IMR-90 (cell line): ENCODE measurements at regions not wholly inside any gene's neighbourhood (a gene's known extent, or its start where the extent isn't known, plus 50 kb on each side); places are given as distances from the start of the nearest gene placed in this dataset.

Experiments
- ATAC-seq: fragments of 200-7000 bp; cut with Tn5 transposase; 2 replicates; pipeline ENCODE4 v1.9.1; 2020; ENCODE audit warnings: low read depth, mild to moderate bottlenecking, moderate library complexity
- BruUV-seq: library from RNA; stranded (reverse); fragments of 400-500 nt; replicated peaks from 2 replicates; lab custom pipeline; 2021; lab: Mats Ljungman, UMichigan
- CTCF ChIA-PET: fragments of 300-600 bp; formaldehyde crosslinking; extraction: SDS; loops from one replicate; lab custom pipeline; 2021; ENCODE audit warnings: antibody characterized with exemption; lab: Yijun Ruan, JAX
- POLR2A ChIA-PET: fragments of 300-600 bp; sonication (Branson Sonifier 250); formaldehyde crosslinking; loops from one replicate; lab custom pipeline; 2022; ENCODE audit warnings: antibody characterized with exemption; ENCODE audit not compliant: unreplicated experiment; lab: Charles Lee
- DNase-seq: peaks from one replicate; pipeline ENCODE4 v3.0.0; 2013
- H2AFZ ChIP-seq: replicated peaks from 2 replicates; pipeline ENCODE3; 2013; ENCODE audit warnings: low read length, mild to moderate bottlenecking; ENCODE audit not compliant: poor library complexity
- H2AK5ac ChIP-seq: 2 replicates; pipeline ENCODE4 v1.6.1; 2013; ENCODE audit warnings: low read depth, low read length, inconsistent platforms
- H2AK9ac ChIP-seq: replicated peaks from 2 replicates; pipeline ENCODE3; 2013; ENCODE audit warnings: mild to moderate bottlenecking, low read depth, low read length, moderate library complexity; ENCODE audit not compliant: poor library complexity
- H2BK120ac ChIP-seq: 2 replicates; pipeline ENCODE4 v1.6.1; 2013; ENCODE audit warnings: low read depth, low read length, inconsistent platforms
- H2BK15ac ChIP-seq: 3 replicates; pipeline ENCODE4 v1.6.1; 2013; ENCODE audit warnings: low read depth, low read length, inconsistent platforms
- H2BK20ac ChIP-seq: 2 replicates; pipeline ENCODE4 v1.6.1; 2013; ENCODE audit warnings: low read depth, mild to moderate bottlenecking, inconsistent platforms, low read length, moderate library complexity
- H2BK5ac ChIP-seq: 2 replicates; pipeline ENCODE4 v1.6.1; 2013; ENCODE audit warnings: mild to moderate bottlenecking, low read depth, low read length, inconsistent platforms; ENCODE audit not compliant: poor library complexity, severe bottlenecking
- H3K14ac ChIP-seq: replicated peaks from 2 replicates; pipeline ENCODE4 v1.6.1; 2013; ENCODE audit warnings: low read depth, low read length, inconsistent platforms
- H3K18ac ChIP-seq: 2 replicates; pipeline ENCODE4 v1.6.1; 2013; ENCODE audit warnings: low read depth, low read length, control low read depth
- H3K23ac ChIP-seq: 2 replicates; pipeline ENCODE4 v1.6.1; 2013; ENCODE audit warnings: low read depth, low read length, inconsistent platforms
- H3K27ac ChIP-seq: 2 replicates; pipeline ENCODE4 v1.5.1; 2013; ENCODE audit warnings: mild to moderate bottlenecking, control low read depth, low read length; ENCODE audit not compliant: insufficient read depth
- H3K27me3 ChIP-seq: 2 replicates; pipeline ENCODE4 v1.6.1; 2013; ENCODE audit warnings: low read length; ENCODE audit not compliant: control insufficient read depth, insufficient read depth
- H3K36me3 ChIP-seq: 2 replicates; pipeline ENCODE4 v1.6.1; 2013; ENCODE audit warnings: low read length, mixed read lengths; ENCODE audit not compliant: control insufficient read depth, insufficient read depth
- H3K4ac ChIP-seq: 2 replicates; pipeline ENCODE4 v1.6.1; 2013; ENCODE audit warnings: low read depth, low read length, inconsistent platforms
- H3K4me1 ChIP-seq: 2 replicates; pipeline ENCODE4 v1.6.1; 2013; ENCODE audit warnings: low read length, mixed read lengths; ENCODE audit not compliant: control insufficient read depth, insufficient read depth
- H3K4me2 ChIP-seq: 2 replicates; pipeline ENCODE4 v1.6.1; 2013; ENCODE audit warnings: low read depth, mild to moderate bottlenecking, control low read depth, low read length, moderate library complexity
- H3K4me3 ChIP-seq: 2 replicates; pipeline ENCODE4 v1.5.1; 2013; ENCODE audit warnings: low read depth, mild to moderate bottlenecking, control low read depth, low read length, moderate library complexity; ENCODE audit not compliant: insufficient read depth
- H3K56ac ChIP-seq: 2 replicates; pipeline ENCODE4 v1.6.1; 2013; ENCODE audit warnings: low read length, inconsistent platforms; ENCODE audit not compliant: insufficient read depth; ENCODE audit errors: extremely low read depth
- H3K79me1 ChIP-seq, 2 experiments: 2 replicates each; pipeline ENCODE4 v1.6.1; 2013; ENCODE audit warnings: low read length in 2 of 2, inconsistent platforms in 1 of 2, low read depth in 1 of 2
- H3K9ac ChIP-seq: 2 replicates; pipeline ENCODE4 v1.6.1; 2013; ENCODE audit warnings: low read depth, low read length, control low read depth
- H3K9me1 ChIP-seq: 2 replicates; pipeline ENCODE4 v1.6.1; 2013; ENCODE audit warnings: low read length, inconsistent platforms; ENCODE audit not compliant: insufficient read depth
- H3K9me3 ChIP-seq: 2 replicates; pipeline ENCODE4 v1.6.1; 2013; ENCODE audit warnings: low read length; ENCODE audit not compliant: control insufficient read depth, insufficient read depth
- H4K20me1 ChIP-seq: 2 replicates; pipeline ENCODE4 v1.6.1; 2013; ENCODE audit warnings: low read length, inconsistent platforms; ENCODE audit not compliant: insufficient read depth
- H4K5ac ChIP-seq: 2 replicates; pipeline ENCODE4 v1.6.1; 2013; ENCODE audit warnings: mild to moderate bottlenecking, low read depth, low read length, control low read depth
- H4K8ac ChIP-seq, 2 experiments: 2 replicates each; pipeline ENCODE4 v1.6.1; 2013; ENCODE audit warnings: low read depth in 2 of 2, low read length in 2 of 2, control low read depth in 1 of 2, inconsistent platforms in 1 of 2
- H4K91ac ChIP-seq: 2 replicates; pipeline ENCODE4 v1.6.1; 2013; ENCODE audit warnings: low read depth, low read length, inconsistent platforms; ENCODE audit not compliant: insufficient read depth
- CEBPB ChIP-seq: IDR thresholded peaks from 2 replicates; pipeline ENCODE4 v1.6.1; 2012; ENCODE audit warnings: low read depth, low read length, improper control_type of control experiment
- CHD1 ChIP-seq: IDR thresholded peaks from 2 replicates; pipeline ENCODE4 v1.6.1; 2012; ENCODE audit warnings: low read depth, low read length, improper control_type of control experiment
- FOS ChIP-seq: fragments of 150-350 bp; IDR thresholded peaks from 2 replicates; pipeline ENCODE4 v1.6.1; 2016; ENCODE audit warnings: low read depth, low read length
- MAFK ChIP-seq: IDR thresholded peaks from 2 replicates; pipeline ENCODE4 v1.6.1; 2012; ENCODE audit warnings: low read depth, low read length, improper control_type of control experiment
- MAZ ChIP-seq: IDR thresholded peaks from 2 replicates; pipeline ENCODE4 v1.6.1; 2012; ENCODE audit warnings: low read depth, mild to moderate bottlenecking, low read length, improper control_type of control experiment, moderate library complexity, borderline replicate concordance
- MXI1 ChIP-seq: IDR thresholded peaks from 2 replicates; pipeline ENCODE4 v1.6.1; 2012; ENCODE audit warnings: low read depth, mild to moderate bottlenecking, low read length, moderate library complexity, borderline replicate concordance
- POLR2A ChIP-seq: IDR thresholded peaks from 2 replicates; pipeline ENCODE4 v1.6.1; 2012; ENCODE audit warnings: mild to moderate bottlenecking, low read depth, low read length
- RCOR1 ChIP-seq: IDR thresholded peaks from 2 replicates; pipeline ENCODE4 v1.6.1; 2012; ENCODE audit warnings: mild to moderate bottlenecking, low read length, improper control_type of control experiment; ENCODE audit not compliant: insufficient replicate concordance
- RFX5 ChIP-seq: IDR thresholded peaks from 2 replicates; pipeline ENCODE4 v1.8.0; 2012; ENCODE audit warnings: low read depth, mild to moderate bottlenecking, low read length, moderate library complexity
- WGBS, 2 experiments: methylation state at CpG; one replicate each; pipeline versions ENCODE4 v1.1.5 to v1.1.7; 2013; ENCODE audit warnings: missing lambda C conversion rate in 2 of 2; ENCODE audit not compliant: insufficient read length in 1 of 2; ENCODE audit errors: extremely low coverage in 2 of 2; 5-methylcytosine and 5-hydroxymethylcytosine counted together
- dilution Hi-C: fragments of 300-500 bp; cut with HindIII; formaldehyde crosslinking; loops from one replicate; pipeline ENCODE4 v1.14.3; 2018; ENCODE audit warnings: low sequenced_read_pairs; ENCODE audit not compliant: unreplicated experiment
- in situ Hi-C: fragments of 300-500 bp; cut with MboI; formaldehyde crosslinking; loops from 3 replicates; pipeline ENCODE4 v1.14.3; 2019; ENCODE audit warnings: low sequenced_read_pairs, inconsistent platforms, mixed read lengths
- intact Hi-C: fragments of 100-400 bp; cut with micrococcal nuclease; formaldehyde crosslinking; loops from 2 replicates; pipeline ENCODE4 v1.10.0; 2022
- TF ChIP-seq, protein P1 (sequence below): fragments of 150-350 bp; IDR thresholded peaks from 2 replicates; pipeline ENCODE4 v1.6.1; 2016; ENCODE audit warnings: low read depth, mild to moderate bottlenecking, low read length, moderate library complexity, borderline replicate concordance

DNA sequence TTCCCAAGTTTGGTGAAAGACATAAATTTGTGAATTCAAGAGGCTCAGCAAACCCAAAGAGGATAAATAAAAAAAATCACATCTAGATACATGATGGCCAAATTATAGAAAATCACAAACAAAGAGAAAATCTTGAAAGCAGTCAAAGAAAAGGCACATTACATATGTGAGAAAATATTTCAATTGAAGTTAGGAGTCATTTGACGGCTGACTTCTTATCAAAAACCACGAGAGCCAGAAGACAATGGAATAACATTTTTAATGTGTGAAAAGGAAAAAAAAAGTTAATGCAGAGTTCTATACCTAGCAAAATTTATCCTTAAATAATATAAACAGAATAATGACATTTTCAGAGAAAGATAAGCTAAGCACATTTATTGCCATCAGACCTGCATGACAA lies 307.0 kb downstream of the C12orf75 start:
- H3K4me1 ChIP-seq: no peaks in the 10 kb centered on the region
- no peaks in the 10 kb centered on the region for H4K20me1 ChIP-seq
- no peak overlapping the region for H3K56ac ChIP-seq
- H4K8ac ChIP-seq: no peak overlapping the region
- no peak overlapping the region for H2AK5ac ChIP-seq
- no peak overlapping the region for H2BK15ac ChIP-seq
- POLR2A ChIA-PET: no interaction called here
- no peak overlapping the region for H4K91ac ChIP-seq
- no peak overlapping the region for H3K4me3 ChIP-seq
- no peaks in the 10 kb centered on the region for H3K79me1 ChIP-seq
- H2BK20ac ChIP-seq: no peak overlapping the region
- H3K27ac ChIP-seq: no peak overlapping the region
- intact Hi-C loops (no loop called here), dilution Hi-C loops (no loop called here), in situ Hi-C loops (no loop called here)
- H2BK120ac ChIP-seq: no peak overlapping the region
- no CpG with 5 or more reads among the region's 2 CpGs for WGBS, 2 experiments
- TF ChIP-seq MAZ (no peak), FOS (no peak), POLR2A (no peak), MXI1 (no peak), CEBPB (no peak), MAFK (no peak), RFX5 (no peak), CHD1 (no peak), RCOR1 (no peak)
- TF ChIP-seq, protein P1, sequence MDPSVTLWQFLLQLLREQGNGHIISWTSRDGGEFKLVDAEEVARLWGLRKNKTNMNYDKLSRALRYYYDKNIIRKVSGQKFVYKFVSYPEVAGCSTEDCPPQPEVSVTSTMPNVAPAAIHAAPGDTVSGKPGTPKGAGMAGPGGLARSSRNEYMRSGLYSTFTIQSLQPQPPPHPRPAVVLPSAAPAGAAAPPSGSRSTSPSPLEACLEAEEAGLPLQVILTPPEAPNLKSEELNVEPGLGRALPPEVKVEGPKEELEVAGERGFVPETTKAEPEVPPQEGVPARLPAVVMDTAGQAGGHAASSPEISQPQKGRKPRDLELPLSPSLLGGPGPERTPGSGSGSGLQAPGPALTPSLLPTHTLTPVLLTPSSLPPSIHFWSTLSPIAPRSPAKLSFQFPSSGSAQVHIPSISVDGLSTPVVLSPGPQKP: no peak
- H4K5ac ChIP-seq: no peak overlapping the region
- no peak overlapping the region for H3K18ac ChIP-seq
- DNase-seq: no peak
- H3K9ac ChIP-seq: no peak overlapping the region
- H3K4me2 ChIP-seq: no peak overlapping the region
- no peaks in the 10 kb centered on the region for H3K9me1 ChIP-seq
- H3K23ac ChIP-seq: no peak overlapping the region
- no TSS peak for BruUV-seq
- H3K9me3 ChIP-seq: peaks cover 4% of the 10 kb centered on the region
- no peaks in the 10 kb centered on the region; the same call in 1 of the 2 replicates for H3K27me3 ChIP-seq
- CTCF ChIA-PET: no interaction called here
- no peaks in the 10 kb centered on the region for H3K36me3 ChIP-seq
- no peak overlapping the region for H3K4ac ChIP-seq
- ATAC-seq: no peak
- H2AFZ ChIP-seq: no peak overlapping the region
- H2BK5ac ChIP-seq: no peak overlapping the region
- no peak overlapping the region for H2AK9ac ChIP-seq
- no peak overlapping the region for H3K14ac ChIP-seq
